ENCODE measurements at regions not wholly inside any gene's neighbourhood (a gene's known extent, or its start where the extent isn't known, plus 50 kb on each side); places are given as distances from the start of the nearest gene placed in this dataset.

DNA sequence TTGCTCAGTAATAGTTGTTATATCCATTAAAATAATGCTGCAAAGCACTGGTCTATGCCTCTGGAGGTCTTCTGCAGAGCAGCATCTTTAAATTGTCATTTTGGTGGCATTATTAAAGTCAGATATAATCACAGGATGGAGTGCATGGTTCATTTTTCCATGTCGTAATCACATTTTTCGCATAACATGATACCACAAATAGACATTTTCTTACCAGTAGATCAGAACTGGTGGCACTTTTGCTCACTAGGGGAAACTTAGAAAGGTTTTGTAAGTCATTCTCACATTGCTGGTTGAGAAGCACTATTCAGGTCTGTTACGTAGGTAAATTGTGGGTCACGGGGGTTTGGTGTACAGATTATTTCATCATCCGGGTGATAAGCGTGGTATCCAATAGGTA, 484.5 kb upstream of the PRKX start:
- H3K4me1 Mint-ChIP-seq: peaks cover 7% of the 10 kb centered on the region
- H3K9me3 Mint-ChIP-seq: peaks cover 4% of the 10 kb centered on the region
- H3K27me3 Mint-ChIP-seq (ENCODE audit: low read depth): no peaks in the 10 kb centered on the region
- no peak for DNase-seq (ENCODE audit: low spot score in 2 of 2, unreplicated experiment in 2 of 2)
- TF ChIP-seq, protein P1, sequence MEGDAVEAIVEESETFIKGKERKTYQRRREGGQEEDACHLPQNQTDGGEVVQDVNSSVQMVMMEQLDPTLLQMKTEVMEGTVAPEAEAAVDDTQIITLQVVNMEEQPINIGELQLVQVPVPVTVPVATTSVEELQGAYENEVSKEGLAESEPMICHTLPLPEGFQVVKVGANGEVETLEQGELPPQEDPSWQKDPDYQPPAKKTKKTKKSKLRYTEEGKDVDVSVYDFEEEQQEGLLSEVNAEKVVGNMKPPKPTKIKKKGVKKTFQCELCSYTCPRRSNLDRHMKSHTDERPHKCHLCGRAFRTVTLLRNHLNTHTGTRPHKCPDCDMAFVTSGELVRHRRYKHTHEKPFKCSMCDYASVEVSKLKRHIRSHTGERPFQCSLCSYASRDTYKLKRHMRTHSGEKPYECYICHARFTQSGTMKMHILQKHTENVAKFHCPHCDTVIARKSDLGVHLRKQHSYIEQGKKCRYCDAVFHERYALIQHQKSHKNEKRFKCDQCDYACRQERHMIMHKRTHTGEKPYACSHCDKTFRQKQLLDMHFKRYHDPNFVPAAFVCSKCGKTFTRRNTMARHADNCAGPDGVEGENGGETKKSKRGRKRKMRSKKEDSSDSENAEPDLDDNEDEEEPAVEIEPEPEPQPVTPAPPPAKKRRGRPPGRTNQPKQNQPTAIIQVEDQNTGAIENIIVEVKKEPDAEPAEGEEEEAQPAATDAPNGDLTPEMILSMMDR (IDR thresholded peaks at IDR 0.05; ENCODE audit: unreplicated experiment): no peak
- H3K36me3 Mint-ChIP-seq: no peaks in the 10 kb centered on the region
- H3K4me3 Mint-ChIP-seq: no peak overlapping the region
- H3K27ac Mint-ChIP-seq: no peak overlapping the region

DNA sequence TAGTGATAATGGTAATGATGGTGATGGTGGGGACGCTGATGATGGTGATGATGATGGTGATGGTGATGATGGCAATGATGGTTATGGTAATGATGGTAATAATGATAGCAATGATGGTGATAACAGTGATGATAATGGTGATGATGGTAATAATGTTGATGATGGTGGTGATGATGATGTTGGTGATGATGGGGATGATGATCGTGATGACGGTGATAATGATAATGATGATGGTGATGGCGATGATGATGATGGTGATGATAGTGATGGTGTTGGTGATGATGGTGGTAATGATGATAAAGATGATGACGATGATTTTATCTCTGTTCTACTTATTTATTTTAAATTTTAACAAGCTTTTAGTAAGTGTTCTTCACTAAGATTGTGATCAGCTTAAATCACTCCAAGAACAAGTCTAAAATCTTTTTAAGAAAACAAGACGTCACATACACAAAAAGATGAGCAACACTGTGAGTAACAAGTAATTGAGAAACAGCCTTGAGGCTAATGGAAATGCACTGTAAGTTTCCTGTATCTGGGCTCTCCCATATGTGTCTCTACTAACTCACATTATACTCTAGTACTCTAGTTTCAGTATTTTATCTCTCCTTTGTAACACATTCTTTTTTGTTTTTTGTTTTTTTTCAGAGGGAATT, 480.2 kb upstream of the PRKX start:
- H3K9me3 Mint-ChIP-seq: no peaks in the 10 kb centered on the region
- TF ChIP-seq, protein P1 (IDR thresholded peaks at IDR 0.05; ENCODE audit: unreplicated experiment): no peak
- H3K27ac Mint-ChIP-seq: no peak overlapping the region
- H3K36me3 Mint-ChIP-seq: no peaks in the 10 kb centered on the region
- peaks cover 7% of the 10 kb centered on the region for H3K4me1 Mint-ChIP-seq
- H3K27me3 Mint-ChIP-seq (ENCODE audit: low read depth): no peaks in the 10 kb centered on the region
- no peak overlapping the region for H3K4me3 Mint-ChIP-seq
- no peak for DNase-seq (ENCODE audit: low spot score in 2 of 2, unreplicated experiment in 2 of 2)

DNA sequence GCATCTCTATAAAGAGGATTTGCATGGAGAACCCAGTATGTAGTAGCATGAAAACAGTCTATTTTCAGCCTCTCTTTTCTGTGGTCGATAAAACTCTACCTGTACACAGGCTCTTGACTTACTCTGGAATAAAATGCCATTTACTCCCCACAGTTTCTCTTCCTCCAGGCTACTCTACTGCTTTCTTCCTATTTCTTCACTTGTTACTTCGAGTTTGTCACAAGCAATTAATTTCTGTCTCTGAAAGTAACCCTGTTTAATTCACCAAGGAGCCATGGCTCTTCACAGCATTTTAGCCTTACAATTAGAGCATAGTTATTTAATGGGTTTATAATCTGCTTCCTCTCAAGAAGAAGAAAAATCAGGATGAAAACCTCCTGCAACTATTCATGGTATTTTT, 472.9 kb upstream of the PRKX start:
- H3K4me1 Mint-ChIP-seq: peaks cover 17% of the 10 kb centered on the region
- TF ChIP-seq, protein P1 (IDR thresholded peaks at IDR 0.05; ENCODE audit: unreplicated experiment): no peak
- H3K4me3 Mint-ChIP-seq: no peak overlapping the region
- H3K9me3 Mint-ChIP-seq: peaks cover 4% of the 10 kb centered on the region
- H3K27me3 Mint-ChIP-seq (ENCODE audit: low read depth): no peaks in the 10 kb centered on the region
- H3K36me3 Mint-ChIP-seq: no peaks in the 10 kb centered on the region
- no peak for DNase-seq (ENCODE audit: low spot score in 2 of 2, unreplicated experiment in 2 of 2)
- H3K27ac Mint-ChIP-seq: no peak overlapping the region

DNA sequence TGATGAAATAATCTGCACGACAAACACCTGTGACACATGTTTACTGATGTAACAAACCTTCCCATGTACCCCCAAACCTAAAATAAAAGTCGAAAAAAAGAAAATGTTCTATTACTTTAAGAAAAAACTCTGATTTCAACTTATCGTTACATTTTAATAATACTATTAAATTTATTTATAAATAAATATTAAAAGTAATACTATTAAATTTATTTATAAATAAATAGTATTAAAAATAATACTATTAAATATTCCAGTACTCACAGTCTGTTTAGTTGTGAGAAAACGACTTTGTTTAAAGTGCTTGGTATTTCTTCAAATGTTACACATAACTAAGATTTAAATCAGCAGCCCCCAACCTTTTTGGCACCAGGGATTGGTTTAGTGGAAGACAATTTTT, 471.6 kb upstream of the PRKX start:
- Mint-ChIP-seq H3K27ac (no peak overlapping the region), H3K36me3 (no peaks in the 10 kb centered on the region), H3K27me3 (ENCODE audit: low read depth) (no peaks in the 10 kb centered on the region), H3K4me3 (no peak overlapping the region), H3K9me3 (peaks cover 4% of the 10 kb centered on the region), H3K4me1 (peaks cover 17% of the 10 kb centered on the region)
- TF ChIP-seq, protein P1 (IDR thresholded peaks at IDR 0.05; ENCODE audit: unreplicated experiment): no peak
- no peak for DNase-seq (ENCODE audit: low spot score in 2 of 2, unreplicated experiment in 2 of 2)

DNA sequence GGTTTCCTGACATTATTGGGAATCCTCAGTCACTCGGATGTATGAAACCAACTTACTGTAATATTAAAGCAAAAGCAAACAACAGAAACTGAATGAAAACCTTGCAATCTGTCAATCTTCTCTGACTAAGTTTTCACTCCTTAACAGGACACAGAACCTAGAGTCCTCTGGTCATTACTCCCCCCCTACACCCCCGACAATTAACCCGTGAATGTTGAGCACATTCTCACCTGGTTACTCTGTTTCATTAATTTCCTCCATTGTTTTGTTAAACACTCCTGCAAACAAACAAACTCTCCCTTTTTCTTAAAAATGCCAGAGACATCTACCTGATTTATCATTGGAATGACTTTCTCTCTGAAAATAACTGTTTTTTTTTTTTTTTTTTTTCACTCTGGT, 469.0 kb upstream of the PRKX start:
- peaks cover 4% of the 10 kb centered on the region for H3K9me3 Mint-ChIP-seq
- no peaks in the 10 kb centered on the region for H3K36me3 Mint-ChIP-seq
- peaks cover 23% of the 10 kb centered on the region for H3K4me1 Mint-ChIP-seq
- H3K27me3 Mint-ChIP-seq (ENCODE audit: low read depth): no peaks in the 10 kb centered on the region
- TF ChIP-seq, protein P1 (IDR thresholded peaks at IDR 0.05; ENCODE audit: unreplicated experiment): no peak
- no peak overlapping the region for H3K4me3 Mint-ChIP-seq
- no peak for DNase-seq (ENCODE audit: low spot score in 2 of 2, unreplicated experiment in 2 of 2)
- no peak overlapping the region for H3K27ac Mint-ChIP-seq
